Right atrium auricular region (tissue), 2 donors: ENCODE measurements at regions not wholly inside any gene's neighbourhood (a gene's known extent, or its start where the extent isn't known, plus 50 kb on each side); places are given as distances from the start of the nearest gene placed in this dataset.

ENCODE experiments used
- DNase-seq: peaks from one replicate; pipeline ENCODE4 v3.0.0-alpha.2; 2019; ENCODE audit warnings: low spot score
- H3K27ac ChIP-seq, 2 donors: fragments of 200-600 bp; sonication (generic); 1 replicate in 1 of 2; 2 replicates in 1 of 2; pipeline ENCODE4 v1.5.1; 2016 to 2019
- H3K27me3 ChIP-seq, 2 donors: fragments of 200-600 bp; sonication (generic); one replicate each; pipeline versions ENCODE4 v1.5.1 to v1.6.0; 2017 to 2019
- H3K36me3 ChIP-seq: fragments of 200-600 bp; sonication (generic); one replicate; pipeline ENCODE4 v1.5.1; 2016
- H3K4me1 ChIP-seq, 2 donors: fragments of 200-600 bp; sonication (generic); one replicate each; pipeline versions ENCODE4 v1.5.1 to v1.6.0; 2017 to 2019
- H3K4me3 ChIP-seq, 2 donors: fragments of 200-600 bp; sonication (generic); 1 replicate in 1 of 2; 2 replicates in 1 of 2; pipeline ENCODE4 v1.5.1; 2017 to 2019; ENCODE audit warnings: mild to moderate bottlenecking in 1 of 2, moderate library complexity in 1 of 2
- H3K9me3 ChIP-seq, 2 donors: fragments of 200-600 bp; sonication (generic); one replicate each; pipeline ENCODE4 v1.5.1; 2019
- CTCF ChIP-seq, 2 donors: fragments of 200-600 bp; sonication (generic); IDR thresholded peaks; one replicate each; pipeline ENCODE4 v1.5.1; 2019; ENCODE audit warnings: antibody characterized with exemption in 2 of 2

GRCh38 chr1:68953311-68953710 is 456.4 kb upstream of the DEPDC1 start:
- TF ChIP-seq CTCF (IDR thresholded peaks at IDR 0.05) = no peak
- Histone ChIP-seq H3K36me3 (no peaks in the 10 kb centered on the region), H3K4me3 (no peak overlapping the region), H3K9me3 (no peaks in the 10 kb centered on the region), H3K27ac (no peak overlapping the region), H3K27me3 (no peaks in the 10 kb centered on the region), H3K4me1 (no peaks in the 10 kb centered on the region)
- no peak for DNase-seq

- Histone ChIP-seq H3K36me3 (no peaks in the 10 kb centered on the region), H3K4me3 (no peak overlapping the region), H3K27ac (no peak overlapping the region), H3K9me3 (no peaks in the 10 kb centered on the region), H3K4me1 (no peaks in the 10 kb centered on the region), H3K27me3 (no peaks in the 10 kb centered on the region)
- no peak for TF ChIP-seq CTCF (IDR thresholded peaks at IDR 0.05)
- no peak for DNase-seq
Observed at GRCh38 chr1:68954841-68955240, 458.0 kb upstream of the DEPDC1 start.

DNA sequence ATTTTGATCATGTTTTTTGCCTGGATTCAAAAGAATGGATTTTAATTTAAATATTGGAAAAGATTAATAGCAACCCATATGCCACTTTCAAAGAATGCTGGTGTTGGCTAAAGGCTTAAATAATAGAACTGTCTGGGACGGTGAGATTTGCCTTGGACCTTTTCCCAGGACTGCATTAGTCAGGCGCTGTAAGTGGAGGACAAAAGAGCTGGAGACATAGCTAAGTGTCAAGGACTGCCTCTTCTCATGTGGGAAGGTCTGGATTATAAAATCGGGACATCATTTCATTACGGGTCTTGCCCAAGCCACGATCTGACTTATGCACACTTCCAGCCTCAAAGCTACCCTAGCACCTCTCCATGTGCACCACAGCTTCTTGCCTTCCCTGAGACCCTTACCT is 458.5 kb upstream of the DEPDC1 start:
- no peaks in the 10 kb centered on the region for H3K4me1 ChIP-seq
- H3K36me3 ChIP-seq = no peaks in the 10 kb centered on the region
- no peak for DNase-seq
- H3K4me3 ChIP-seq = no peak overlapping the region
- no peaks in the 10 kb centered on the region for H3K27me3 ChIP-seq
- no peak overlapping the region for H3K27ac ChIP-seq
- TF ChIP-seq CTCF (IDR thresholded peaks at IDR 0.05) = no peak
- no peaks in the 10 kb centered on the region for H3K9me3 ChIP-seq

DNA sequence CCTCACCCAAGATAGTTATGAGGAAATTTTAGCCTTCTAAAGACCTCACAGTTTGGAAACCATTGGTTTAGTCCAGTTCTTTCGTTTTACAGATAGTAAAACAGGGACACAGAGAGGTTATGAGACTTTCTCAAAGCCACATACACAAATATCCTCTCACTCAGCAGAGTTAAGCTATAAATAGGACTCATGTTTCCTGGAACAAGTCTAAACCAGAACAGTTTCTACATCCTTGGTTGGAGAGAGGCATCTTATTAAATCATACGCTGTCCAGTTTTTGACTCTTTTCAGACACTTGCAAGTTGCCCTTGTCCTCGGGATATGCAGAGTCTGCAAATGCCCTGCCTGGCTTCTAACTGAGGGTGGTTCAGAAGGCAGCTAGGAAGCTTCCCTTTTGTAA is 462.1 kb upstream of the DEPDC1 start:
- no peaks in the 10 kb centered on the region for H3K4me1 ChIP-seq
- no peaks in the 10 kb centered on the region for H3K36me3 ChIP-seq
- no peak for TF ChIP-seq CTCF (IDR thresholded peaks at IDR 0.05)
- H3K27ac ChIP-seq = no peak overlapping the region
- H3K27me3 ChIP-seq = no peaks in the 10 kb centered on the region
- DNase-seq = no peak
- H3K9me3 ChIP-seq = no peaks in the 10 kb centered on the region
- no peak overlapping the region for H3K4me3 ChIP-seq

GRCh38 chr1:68959461-68960030 is 462.7 kb upstream of the DEPDC1 start:
- no peak for TF ChIP-seq CTCF (IDR thresholded peaks at IDR 0.05)
- Histone ChIP-seq H3K9me3 (no peaks in the 10 kb centered on the region), H3K27me3 (no peaks in the 10 kb centered on the region), H3K4me1 (no peaks in the 10 kb centered on the region), H3K27ac (no peak overlapping the region), H3K36me3 (no peaks in the 10 kb centered on the region), H3K4me3 (no peak overlapping the region)
- no peak for DNase-seq

DNA sequence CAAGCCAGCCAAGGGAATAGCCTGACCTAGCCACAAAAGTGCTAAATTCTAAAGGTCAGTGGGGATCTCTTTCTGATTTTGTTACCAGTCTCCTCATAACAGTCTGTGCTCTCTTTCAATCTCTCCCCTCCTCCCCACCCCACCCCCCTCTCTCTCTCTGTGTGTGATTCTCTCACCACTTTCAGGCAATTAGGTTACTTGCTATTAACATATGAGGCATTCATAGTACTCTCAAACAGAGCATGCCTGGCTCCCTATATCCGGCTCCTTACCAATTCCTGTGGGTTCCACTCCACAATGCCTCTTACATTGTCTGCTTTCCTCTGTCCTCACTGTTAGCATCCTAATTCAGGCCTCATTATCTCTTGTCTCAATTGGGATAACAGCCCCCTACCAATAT is 464.3 kb upstream of the DEPDC1 start:
- H3K27me3 ChIP-seq = no peaks in the 10 kb centered on the region
- TF ChIP-seq CTCF (IDR thresholded peaks at IDR 0.05) = no peak
- no peak overlapping the region for H3K4me3 ChIP-seq
- no peak overlapping the region for H3K27ac ChIP-seq
- H3K36me3 ChIP-seq = no peaks in the 10 kb centered on the region
- no peak for DNase-seq
- no peaks in the 10 kb centered on the region for H3K4me1 ChIP-seq
- no peaks in the 10 kb centered on the region for H3K9me3 ChIP-seq
